ENCODE measurements at regions not wholly inside any gene's neighbourhood (a gene's known extent, or its start where the extent isn't known, plus 50 kb on each side); places are given as distances from the start of the nearest gene placed in this dataset.

DNA sequence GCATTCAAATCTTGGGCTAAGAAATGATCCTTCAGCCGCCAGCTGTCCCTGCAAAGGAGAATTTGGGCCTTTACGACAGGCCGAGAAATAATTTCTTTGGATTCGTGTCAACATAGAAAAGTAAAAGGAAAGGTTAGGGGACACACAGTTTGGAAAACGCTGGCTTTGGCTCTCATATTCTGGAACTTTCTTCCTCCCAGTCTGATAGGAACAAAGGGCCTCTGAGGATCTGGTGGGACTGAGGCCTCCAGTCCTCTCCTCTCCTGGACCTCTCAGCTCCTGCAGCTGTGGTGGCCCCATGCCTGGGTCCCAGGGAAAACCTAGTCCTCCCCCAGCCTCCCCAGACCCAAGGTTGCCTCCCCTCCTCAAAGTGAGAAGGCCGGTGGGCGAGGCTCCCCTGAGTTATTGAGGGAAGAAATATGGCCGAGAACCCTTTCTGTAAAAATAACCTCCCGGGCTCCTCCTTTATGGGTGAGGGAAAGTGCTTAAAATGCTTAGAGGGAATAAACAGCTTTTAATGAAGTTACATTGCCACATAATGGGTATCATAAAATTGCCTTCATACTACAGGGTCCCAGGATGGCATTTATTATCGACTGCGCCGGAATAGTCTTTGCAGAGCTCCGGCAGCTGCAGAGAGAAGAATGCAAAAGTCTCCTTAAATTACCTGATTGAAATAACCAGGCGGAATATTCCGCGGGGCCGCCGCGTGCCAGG lies 188.3 kb downstream of the PHETA1 start:
- Histone ChIP-seq H3K9ac (ENCODE audit: low read depth in 1 of 2, low read length in 2 of 2) (no peak overlapping the region), H3K4me3 (ENCODE audit: low read depth in 1 of 2, low read length in 2 of 2) (no peak overlapping the region), H3K4me1 (ENCODE audit: control insufficient read depth in 1 of 2, insufficient read depth in 2 of 2, low read length in 2 of 2) (no peaks in the 10 kb centered on the region), H3K27me3 (ENCODE audit: control insufficient read depth in 1 of 2, insufficient read depth in 2 of 2, low read length in 2 of 2) (peaks cover 7 to 19% of the 10 kb centered on the region in 2 donors), H3K9me3 (ENCODE audit: control insufficient read depth in 1 of 2, low read length in 2 of 2) (no peaks in the 10 kb centered on the region), H3K36me3 (ENCODE audit: control insufficient read depth in 1 of 2, insufficient read depth in 2 of 2, low read length in 2 of 2) (no peaks in the 10 kb centered on the region), H3K27ac (ENCODE audit: low read depth, low read length) (no peak overlapping the region)

DNA sequence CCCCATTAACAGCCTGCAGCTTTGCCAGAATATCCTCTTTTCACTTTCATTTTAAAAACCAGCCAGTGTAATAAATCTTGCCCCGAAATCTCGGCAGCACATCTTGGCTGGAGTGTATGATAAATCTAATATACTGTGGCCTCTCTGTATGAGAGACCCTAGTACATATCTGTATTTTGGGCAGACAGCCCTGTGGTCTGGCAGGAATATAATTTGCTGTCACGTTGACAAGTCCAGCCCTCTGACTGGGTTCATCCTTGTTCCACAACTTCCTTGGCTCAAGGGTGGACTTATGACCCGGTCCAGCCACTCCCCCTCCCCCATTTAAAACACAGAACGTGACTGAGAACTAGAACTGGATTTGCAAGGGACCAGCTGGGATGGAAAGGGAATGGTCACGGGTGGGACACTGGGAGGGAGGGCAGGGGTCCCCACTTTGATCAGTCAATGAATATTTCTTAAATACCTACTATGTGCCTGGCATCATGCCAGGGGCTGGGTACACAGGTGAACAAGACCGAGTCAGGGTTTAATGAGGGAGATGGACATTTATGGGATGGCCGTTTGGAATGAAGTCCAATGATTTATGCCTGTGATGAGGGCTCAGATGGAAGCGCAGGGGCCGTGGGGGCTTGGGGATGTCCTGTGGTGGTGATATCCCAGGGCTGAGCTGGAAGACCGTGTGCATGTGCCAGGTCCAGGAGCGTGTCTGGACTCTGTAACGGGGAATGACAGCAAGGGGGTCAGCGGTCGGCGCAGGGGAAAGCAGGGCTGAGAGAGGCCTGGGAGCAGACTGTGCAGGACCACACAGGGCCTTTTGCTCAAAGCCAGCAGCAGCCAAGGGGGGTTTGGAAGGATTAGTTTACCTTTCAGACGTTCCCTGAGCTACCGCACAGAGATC lies 190.5 kb downstream of the PHETA1 start:
- Histone ChIP-seq H3K4me3 (ENCODE audit: low read depth in 1 of 2, low read length in 2 of 2) (no peak overlapping the region), H3K9ac (ENCODE audit: low read depth in 1 of 2, low read length in 2 of 2) (no peak overlapping the region), H3K27ac (ENCODE audit: low read depth, low read length) (no peak overlapping the region), H3K9me3 (ENCODE audit: control insufficient read depth in 1 of 2, low read length in 2 of 2) (no peaks in the 10 kb centered on the region), H3K36me3 (ENCODE audit: control insufficient read depth in 1 of 2, insufficient read depth in 2 of 2, low read length in 2 of 2) (no peaks in the 10 kb centered on the region), H3K4me1 (ENCODE audit: control insufficient read depth in 1 of 2, insufficient read depth in 2 of 2, low read length in 2 of 2) (no peaks in the 10 kb centered on the region), H3K27me3 (ENCODE audit: control insufficient read depth in 1 of 2, insufficient read depth in 2 of 2, low read length in 2 of 2) (peaks cover 7 to 19% of the 10 kb centered on the region in 2 donors)

DNA sequence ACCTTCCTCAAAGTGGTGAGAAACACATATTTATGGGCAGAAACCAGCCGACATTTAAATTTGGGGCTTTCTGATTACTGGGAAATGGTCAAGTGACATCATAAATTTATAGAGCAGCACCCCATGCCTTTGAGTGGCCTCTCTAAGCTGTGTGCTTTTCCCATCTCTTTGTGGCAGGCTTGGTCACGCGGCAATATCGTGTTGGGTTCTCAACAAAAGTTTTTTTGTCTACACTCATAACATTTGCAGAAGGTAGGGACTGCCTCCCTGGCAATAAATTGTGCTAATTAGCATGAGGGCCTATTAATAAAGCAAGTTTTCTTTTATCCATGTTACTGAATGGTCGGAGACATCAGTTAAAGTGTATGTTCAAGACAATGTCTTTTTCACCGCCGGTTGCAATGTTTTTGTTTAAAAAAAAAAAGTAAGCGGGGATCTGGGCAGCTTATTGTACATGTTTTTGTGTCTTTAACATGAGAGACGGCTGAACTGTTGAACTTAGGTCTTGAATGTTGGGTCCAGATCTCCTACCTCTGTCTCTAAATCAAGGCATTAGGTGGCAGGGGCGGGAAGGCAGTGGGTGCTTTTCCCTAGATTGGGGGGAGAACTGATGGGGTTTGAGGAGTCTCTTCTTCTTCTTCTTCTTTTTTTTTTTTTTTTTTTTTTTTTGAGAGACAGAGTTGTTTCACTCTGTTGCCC lies 193.3 kb downstream of the PHETA1 start:
- H3K9ac ChIP-seq (ENCODE audit: low read depth in 1 of 2, low read length in 2 of 2) = no peak overlapping the region
- no peaks in the 10 kb centered on the region for H3K9me3 ChIP-seq (ENCODE audit: control insufficient read depth in 1 of 2, low read length in 2 of 2)
- H3K4me3 ChIP-seq (ENCODE audit: low read depth in 1 of 2, low read length in 2 of 2) = no peak overlapping the region
- H3K36me3 ChIP-seq (ENCODE audit: control insufficient read depth in 1 of 2, insufficient read depth in 2 of 2, low read length in 2 of 2) = no peaks in the 10 kb centered on the region
- H3K27ac ChIP-seq (ENCODE audit: low read depth, low read length) = no peak overlapping the region
- H3K27me3 ChIP-seq (ENCODE audit: control insufficient read depth in 1 of 2, insufficient read depth in 2 of 2, low read length in 2 of 2) = peaks cover 3 to 5% of the 10 kb centered on the region in 2 donors
- H3K4me1 ChIP-seq (ENCODE audit: control insufficient read depth in 1 of 2, insufficient read depth in 2 of 2, low read length in 2 of 2) = no peaks in the 10 kb centered on the region

DNA sequence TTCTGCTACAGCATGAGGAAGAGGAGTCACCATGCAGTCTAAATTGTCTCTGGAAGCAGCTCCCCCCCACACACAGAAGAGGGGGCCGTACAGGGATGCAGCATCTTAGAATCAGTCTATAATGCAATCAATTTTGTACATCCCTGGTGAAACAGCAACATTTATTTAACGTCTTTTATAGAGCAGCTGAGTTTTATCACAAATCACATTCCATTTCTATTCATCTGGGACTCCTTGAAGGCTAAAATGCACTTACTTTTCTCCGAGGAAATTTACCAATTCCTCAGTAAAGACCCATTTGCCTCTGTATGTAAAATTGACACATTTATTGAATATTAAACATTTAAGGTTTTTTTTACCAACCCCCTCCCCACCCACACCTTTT lies 193.9 kb downstream of the PHETA1 start:
- no peak overlapping the region for H3K9ac ChIP-seq (ENCODE audit: low read depth in 1 of 2, low read length in 2 of 2)
- H3K36me3 ChIP-seq (ENCODE audit: control insufficient read depth in 1 of 2, insufficient read depth in 2 of 2, low read length in 2 of 2) = no peaks in the 10 kb centered on the region
- H3K4me3 ChIP-seq (ENCODE audit: low read depth in 1 of 2, low read length in 2 of 2) = no peak overlapping the region
- H3K27me3 ChIP-seq (ENCODE audit: control insufficient read depth in 1 of 2, insufficient read depth in 2 of 2, low read length in 2 of 2) = peaks cover 3 to 5% of the 10 kb centered on the region in 2 donors
- H3K27ac ChIP-seq (ENCODE audit: low read depth, low read length) = no peak overlapping the region
- no peaks in the 10 kb centered on the region for H3K9me3 ChIP-seq (ENCODE audit: control insufficient read depth in 1 of 2, low read length in 2 of 2)
- no peaks in the 10 kb centered on the region for H3K4me1 ChIP-seq (ENCODE audit: control insufficient read depth in 1 of 2, insufficient read depth in 2 of 2, low read length in 2 of 2)

DNA sequence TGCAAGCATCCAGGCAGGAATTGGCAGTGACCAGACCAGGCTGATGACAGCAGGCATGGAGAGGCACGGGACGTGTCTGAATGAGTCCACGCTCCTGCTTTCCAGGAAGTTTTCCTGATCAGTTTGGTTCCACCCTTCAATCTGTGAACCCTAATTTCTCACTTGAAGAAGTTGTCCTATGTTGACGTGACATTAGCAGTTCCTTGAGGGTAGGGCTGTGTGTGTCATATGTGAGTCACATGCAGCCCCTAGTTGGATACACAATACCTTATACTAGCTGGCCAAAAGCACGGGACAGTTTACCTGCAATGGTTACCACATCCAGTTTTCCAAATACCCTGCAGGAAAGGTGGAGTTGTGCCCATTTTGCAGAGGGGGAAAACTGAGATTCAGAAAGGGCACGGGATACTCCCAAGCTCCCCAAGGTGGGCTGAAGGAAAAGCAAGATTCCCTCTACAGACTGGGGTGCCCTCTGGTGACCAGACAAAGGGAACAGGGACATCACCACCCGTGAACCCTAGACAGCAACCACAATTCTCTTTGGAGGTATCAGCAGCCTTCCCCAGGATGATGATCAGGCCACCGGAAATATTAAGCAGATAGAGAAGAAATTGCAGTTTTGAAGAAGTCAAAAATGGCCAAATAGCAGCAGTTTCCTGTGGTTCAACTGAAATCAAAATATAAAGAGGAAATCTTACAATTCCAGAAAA lies 194.5 kb downstream of the PHETA1 start:
- Histone ChIP-seq H3K27ac (ENCODE audit: low read depth, low read length) (no peak overlapping the region), H3K4me3 (ENCODE audit: low read depth in 1 of 2, low read length in 2 of 2) (no peak overlapping the region), H3K36me3 (ENCODE audit: control insufficient read depth in 1 of 2, insufficient read depth in 2 of 2, low read length in 2 of 2) (no peaks in the 10 kb centered on the region), H3K9ac (ENCODE audit: low read depth in 1 of 2, low read length in 2 of 2) (no peak overlapping the region), H3K27me3 (ENCODE audit: control insufficient read depth in 1 of 2, insufficient read depth in 2 of 2, low read length in 2 of 2) (peaks cover 3 to 5% of the 10 kb centered on the region in 2 donors), H3K9me3 (ENCODE audit: control insufficient read depth in 1 of 2, low read length in 2 of 2) (no peaks in the 10 kb centered on the region), H3K4me1 (ENCODE audit: control insufficient read depth in 1 of 2, insufficient read depth in 2 of 2, low read length in 2 of 2) (no peaks in the 10 kb centered on the region)

DNA sequence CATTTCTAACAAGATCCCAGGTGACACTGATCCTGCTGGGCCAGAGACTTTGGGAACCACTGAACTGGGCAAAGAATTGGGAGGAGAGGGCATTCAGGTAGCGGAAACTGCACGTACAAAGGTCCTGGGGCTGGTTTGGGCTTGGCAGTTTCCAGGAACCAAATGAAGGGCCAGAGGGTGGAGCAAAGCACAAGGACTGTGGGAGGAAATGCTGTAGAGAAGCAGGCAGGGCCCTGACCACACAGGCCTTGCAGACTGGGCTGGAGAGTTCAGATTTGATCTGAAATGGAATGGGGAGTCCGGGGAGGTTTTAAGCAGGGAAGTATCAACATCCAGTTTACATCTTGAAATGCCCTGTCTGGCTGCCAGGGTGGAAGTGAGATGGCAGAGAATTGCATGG lies 195.1 kb downstream of the PHETA1 start:
- Histone ChIP-seq H3K9me3 (ENCODE audit: control insufficient read depth in 1 of 2, low read length in 2 of 2) (no peaks in the 10 kb centered on the region), H3K4me3 (ENCODE audit: low read depth in 1 of 2, low read length in 2 of 2) (no peak overlapping the region), H3K27ac (ENCODE audit: low read depth, low read length) (no peak overlapping the region), H3K27me3 (ENCODE audit: control insufficient read depth in 1 of 2, insufficient read depth in 2 of 2, low read length in 2 of 2) (peaks cover 1 to 5% of the 10 kb centered on the region in 2 donors), H3K36me3 (ENCODE audit: control insufficient read depth in 1 of 2, insufficient read depth in 2 of 2, low read length in 2 of 2) (no peaks in the 10 kb centered on the region), H3K4me1 (ENCODE audit: control insufficient read depth in 1 of 2, insufficient read depth in 2 of 2, low read length in 2 of 2) (no peaks in the 10 kb centered on the region), H3K9ac (ENCODE audit: low read depth in 1 of 2, low read length in 2 of 2) (no peak overlapping the region)

DNA sequence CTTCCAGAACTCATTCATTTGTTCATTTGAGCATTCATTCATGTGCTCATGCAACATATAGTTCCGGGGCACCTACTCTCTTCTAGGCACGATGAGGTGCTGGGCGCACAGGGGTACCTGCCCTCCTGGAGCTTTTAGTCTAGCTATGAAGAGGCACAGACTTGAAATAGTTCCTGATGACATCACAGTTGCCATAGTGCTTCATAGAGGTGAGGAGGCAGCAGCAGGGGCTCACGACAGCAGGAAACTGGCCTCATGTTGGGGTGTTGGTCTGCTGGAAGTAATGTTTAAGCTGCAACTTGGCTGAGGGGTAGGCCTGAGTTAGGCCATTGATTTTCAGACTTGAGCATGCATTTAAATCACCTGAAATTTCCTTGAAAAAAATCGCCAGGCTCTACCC lies 195.5 kb downstream of the PHETA1 start:
- H3K27me3 ChIP-seq (ENCODE audit: control insufficient read depth in 1 of 2, insufficient read depth in 2 of 2, low read length in 2 of 2) = peaks cover 0 to 5% of the 10 kb centered on the region in 2 donors
- H3K27ac ChIP-seq (ENCODE audit: low read depth, low read length) = no peak overlapping the region
- no peak overlapping the region for H3K4me3 ChIP-seq (ENCODE audit: low read depth in 1 of 2, low read length in 2 of 2)
- no peak overlapping the region for H3K9ac ChIP-seq (ENCODE audit: low read depth in 1 of 2, low read length in 2 of 2)
- no peaks in the 10 kb centered on the region for H3K36me3 ChIP-seq (ENCODE audit: control insufficient read depth in 1 of 2, insufficient read depth in 2 of 2, low read length in 2 of 2)
- no peaks in the 10 kb centered on the region for H3K9me3 ChIP-seq (ENCODE audit: control insufficient read depth in 1 of 2, low read length in 2 of 2)
- H3K4me1 ChIP-seq (ENCODE audit: control insufficient read depth in 1 of 2, insufficient read depth in 2 of 2, low read length in 2 of 2) = no peaks in the 10 kb centered on the region

DNA sequence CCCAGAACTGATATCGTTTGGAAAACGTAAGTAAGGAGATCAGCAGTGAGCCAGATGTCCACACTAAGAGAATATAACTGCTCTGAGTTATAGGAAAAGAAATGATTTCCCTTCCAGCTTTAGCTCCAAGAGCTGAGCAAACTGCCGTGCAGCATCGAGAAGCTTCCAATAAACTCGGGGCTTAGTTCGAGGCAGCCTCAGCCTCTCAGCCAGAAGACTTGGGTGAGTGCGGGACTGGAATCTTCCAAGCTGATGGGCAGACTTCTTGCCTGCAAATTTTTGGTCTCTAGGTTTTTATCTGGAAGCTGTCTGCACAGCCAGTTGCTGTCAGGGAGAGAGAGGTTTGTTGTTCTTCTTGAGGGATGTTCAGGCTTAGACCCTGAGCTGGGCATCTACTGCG lies 196.1 kb downstream of the PHETA1 start:
- Histone ChIP-seq H3K4me1 (ENCODE audit: control insufficient read depth in 1 of 2, insufficient read depth in 2 of 2, low read length in 2 of 2) (no peaks in the 10 kb centered on the region), H3K4me3 (ENCODE audit: low read depth in 1 of 2, low read length in 2 of 2) (no peak overlapping the region), H3K36me3 (ENCODE audit: control insufficient read depth in 1 of 2, insufficient read depth in 2 of 2, low read length in 2 of 2) (no peaks in the 10 kb centered on the region), H3K9ac (ENCODE audit: low read depth in 1 of 2, low read length in 2 of 2) (no peak overlapping the region), H3K9me3 (ENCODE audit: control insufficient read depth in 1 of 2, low read length in 2 of 2) (no peaks in the 10 kb centered on the region), H3K27me3 (ENCODE audit: control insufficient read depth in 1 of 2, insufficient read depth in 2 of 2, low read length in 2 of 2) (peaks cover 0 to 5% of the 10 kb centered on the region in 2 donors), H3K27ac (ENCODE audit: low read depth, low read length) (no peak overlapping the region)

DNA sequence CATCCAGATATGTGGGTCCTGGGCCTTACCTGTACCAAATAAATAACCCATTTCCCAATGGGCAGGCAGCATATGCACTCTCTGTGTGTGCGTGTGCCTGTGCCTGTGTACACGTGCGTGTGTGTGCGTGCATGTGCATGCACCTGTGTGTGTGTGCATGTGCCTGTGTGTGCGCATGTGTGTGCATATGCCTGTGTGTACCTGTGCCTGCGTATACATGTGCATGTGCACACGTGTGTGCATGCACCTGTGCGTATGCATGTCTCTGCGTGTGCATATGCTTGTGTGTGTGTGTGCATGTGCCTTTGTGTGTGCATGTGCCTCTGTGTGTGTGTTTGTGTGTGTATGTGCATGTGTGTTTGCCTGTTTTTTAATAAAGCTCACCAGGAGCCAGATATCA lies 197.1 kb downstream of the PHETA1 start:
- no peaks in the 10 kb centered on the region for H3K36me3 ChIP-seq (ENCODE audit: control insufficient read depth in 1 of 2, insufficient read depth in 2 of 2, low read length in 2 of 2)
- peaks cover 0 to 5% of the 10 kb centered on the region in 2 donors for H3K27me3 ChIP-seq (ENCODE audit: control insufficient read depth in 1 of 2, insufficient read depth in 2 of 2, low read length in 2 of 2)
- H3K4me1 ChIP-seq (ENCODE audit: control insufficient read depth in 1 of 2, insufficient read depth in 2 of 2, low read length in 2 of 2) = no peaks in the 10 kb centered on the region
- H3K27ac ChIP-seq (ENCODE audit: low read depth, low read length) = no peak overlapping the region
- H3K9ac ChIP-seq (ENCODE audit: low read depth in 1 of 2, low read length in 2 of 2) = no peak overlapping the region
- no peak overlapping the region for H3K4me3 ChIP-seq (ENCODE audit: low read depth in 1 of 2, low read length in 2 of 2)
- no peaks in the 10 kb centered on the region for H3K9me3 ChIP-seq (ENCODE audit: control insufficient read depth in 1 of 2, low read length in 2 of 2)

Measured in duodenal mucosa (tissue), 2 donors.